GM12878 (cell line): ENCODE measurements at regions not wholly inside any gene's neighbourhood (a gene's known extent, or its start where the extent isn't known, plus 50 kb on each side); places are given as distances from the start of the nearest gene placed in this dataset.
"Not testable (repeated sequence)": the region's sequence is repeated elsewhere in the genome, so short reads cannot be mapped to it uniquely, and the experiment has no call there.

Experiments used
- EZH2 ChIP-seq: IDR thresholded peaks from 2 replicates; pipeline ENCODE4 v1.6.1; 2012; ENCODE audit warnings: low read depth, mild to moderate bottlenecking, control low read depth, inconsistent platforms, low read length, borderline replicate concordance; ENCODE audit not compliant: control insufficient read depth
- TF ChIP-seq, protein P1 (sequence below): IDR thresholded peaks from 2 replicates; pipeline ENCODE4 v1.6.1; 2012; ENCODE audit warnings: low read length, inconsistent platforms

DNA sequence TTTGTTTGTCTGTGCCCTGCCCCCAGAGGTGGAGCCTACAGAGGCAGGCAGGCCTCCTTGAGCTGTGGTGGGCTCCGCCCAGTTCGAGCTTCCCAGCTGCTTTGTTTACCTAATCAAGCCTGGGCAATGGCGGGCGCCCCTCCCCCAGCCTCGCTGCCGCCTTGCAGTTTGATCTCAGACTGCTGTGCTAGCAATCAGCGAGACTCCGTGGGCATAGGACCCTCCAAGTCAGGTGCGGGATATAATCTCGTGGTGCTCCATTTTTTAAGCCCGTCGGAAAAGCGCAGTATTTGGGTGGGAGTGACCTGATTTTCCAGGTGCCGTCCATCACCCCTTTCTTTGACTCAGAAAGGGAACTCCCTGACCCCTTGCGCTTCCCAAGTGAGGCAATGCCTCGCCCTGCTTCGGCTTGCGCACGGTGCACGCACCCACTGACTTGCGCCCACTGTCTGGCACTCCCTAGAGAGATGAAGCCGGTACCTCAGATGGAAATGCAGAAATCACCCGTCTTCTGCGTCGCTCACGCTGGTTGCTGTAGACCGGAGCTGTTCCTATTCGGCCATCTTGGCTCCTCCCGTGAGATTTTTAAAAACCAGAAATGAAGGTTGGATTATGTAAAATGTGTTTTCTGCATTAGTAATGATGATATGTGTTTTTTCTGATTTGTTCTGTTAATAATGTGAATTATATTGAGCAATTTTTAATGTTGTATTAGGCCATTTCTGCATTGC lies 59.7 kb downstream of the CYTL1 start:
- TF ChIP-seq EZH2 = not testable (repeated sequence)
- TF ChIP-seq, protein P1, sequence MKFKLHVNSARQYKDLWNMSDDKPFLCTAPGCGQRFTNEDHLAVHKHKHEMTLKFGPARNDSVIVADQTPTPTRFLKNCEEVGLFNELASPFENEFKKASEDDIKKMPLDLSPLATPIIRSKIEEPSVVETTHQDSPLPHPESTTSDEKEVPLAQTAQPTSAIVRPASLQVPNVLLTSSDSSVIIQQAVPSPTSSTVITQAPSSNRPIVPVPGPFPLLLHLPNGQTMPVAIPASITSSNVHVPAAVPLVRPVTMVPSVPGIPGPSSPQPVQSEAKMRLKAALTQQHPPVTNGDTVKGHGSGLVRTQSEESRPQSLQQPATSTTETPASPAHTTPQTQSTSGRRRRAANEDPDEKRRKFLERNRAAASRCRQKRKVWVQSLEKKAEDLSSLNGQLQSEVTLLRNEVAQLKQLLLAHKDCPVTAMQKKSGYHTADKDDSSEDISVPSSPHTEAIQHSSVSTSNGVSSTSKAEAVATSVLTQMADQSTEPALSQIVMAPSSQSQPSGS = not testable (repeated sequence)
